NCI-H524 treated with DMSO at 0.1 percent for 48 hours (cell line): ENCODE measurements at regions not wholly inside any gene's neighbourhood (a gene's known extent, or its start where the extent isn't known, plus 50 kb on each side); places are given as distances from the start of the nearest gene placed in this dataset.

Experiments
- DNase-seq: peaks from one replicate; lab custom pipeline; 2025; lab: John Stamatoyannopoulos, UW

DNA sequence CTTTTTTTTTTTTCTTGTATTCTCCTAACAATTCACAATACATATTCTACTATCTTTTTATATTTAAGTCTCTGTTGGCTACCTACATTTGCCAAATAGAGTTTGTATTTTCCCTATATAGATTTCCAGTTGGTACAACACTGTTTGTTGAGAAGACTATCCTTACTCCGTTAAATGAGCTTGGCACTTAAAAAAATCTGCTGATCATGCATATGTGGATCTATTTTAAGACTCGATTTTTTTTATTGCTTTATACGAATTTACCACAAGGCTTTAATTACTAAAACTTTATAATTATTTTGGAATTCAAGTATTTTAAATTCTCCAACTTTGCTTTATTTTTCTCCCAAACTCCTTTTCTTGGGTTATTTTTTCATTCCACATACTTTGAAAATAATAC, 855.6 kb downstream of the C6orf118 start:
- DNase-seq: no peak

DNA sequence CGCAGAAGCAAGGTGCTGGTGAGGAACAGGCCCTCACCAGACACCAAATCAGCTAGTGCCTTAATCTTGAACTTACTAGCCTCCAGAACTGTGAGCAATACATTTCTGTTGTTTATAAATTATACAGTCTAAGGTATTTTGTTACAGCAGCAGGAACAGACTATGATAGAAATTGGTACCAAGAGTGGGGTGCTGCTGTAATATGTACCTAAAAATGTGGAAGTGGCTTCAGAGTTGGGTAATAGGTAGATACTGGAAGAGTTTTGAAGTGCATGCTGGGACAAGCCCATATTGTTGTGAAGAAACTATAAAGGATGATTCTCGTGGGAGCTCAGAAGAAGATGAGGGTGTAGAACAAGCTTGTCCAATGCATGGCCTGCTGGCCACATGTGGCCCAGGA, 866.8 kb downstream of the C6orf118 start:
- DNase-seq: no peak

DNA sequence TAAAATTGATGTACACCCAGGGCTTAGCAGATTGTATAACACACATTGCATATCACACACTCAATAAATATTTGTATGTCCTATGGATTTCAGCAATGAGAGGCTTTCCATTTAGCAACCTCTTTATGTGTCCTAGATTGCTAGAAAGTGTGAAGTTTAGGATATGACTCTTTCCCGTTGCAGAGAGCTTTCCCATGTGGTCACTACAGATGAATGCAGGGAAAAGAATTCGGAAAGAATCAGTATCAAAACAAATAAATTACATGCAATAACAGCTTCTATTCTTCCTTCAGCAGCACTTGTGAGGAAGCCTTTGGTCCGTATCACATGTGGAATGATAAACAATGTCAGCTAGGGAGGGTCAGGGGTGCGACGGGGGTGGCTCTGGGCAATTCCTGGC, 870.1 kb downstream of the C6orf118 start:
- DNase-seq: no peak

DNA sequence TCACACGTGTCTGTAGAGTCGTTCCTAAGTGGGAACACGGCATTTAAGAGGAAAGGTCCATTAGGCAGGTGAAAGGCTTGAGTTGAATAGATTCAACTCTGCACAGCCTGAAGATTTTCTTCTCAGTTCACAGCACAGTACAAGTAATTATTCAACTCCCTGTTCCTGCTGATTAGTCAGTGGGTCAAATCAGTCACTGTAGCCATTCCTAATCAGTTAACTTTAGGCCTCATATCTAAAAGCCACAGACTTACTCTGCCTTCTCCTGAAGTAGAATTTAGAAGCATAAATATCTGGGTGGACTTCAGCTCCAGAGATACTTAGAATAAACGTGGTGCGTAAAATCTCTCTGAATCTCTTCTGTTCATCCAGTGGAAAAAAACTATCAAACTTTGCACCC, 872.4 kb downstream of the C6orf118 start:
- DNase-seq: no peak

DNA sequence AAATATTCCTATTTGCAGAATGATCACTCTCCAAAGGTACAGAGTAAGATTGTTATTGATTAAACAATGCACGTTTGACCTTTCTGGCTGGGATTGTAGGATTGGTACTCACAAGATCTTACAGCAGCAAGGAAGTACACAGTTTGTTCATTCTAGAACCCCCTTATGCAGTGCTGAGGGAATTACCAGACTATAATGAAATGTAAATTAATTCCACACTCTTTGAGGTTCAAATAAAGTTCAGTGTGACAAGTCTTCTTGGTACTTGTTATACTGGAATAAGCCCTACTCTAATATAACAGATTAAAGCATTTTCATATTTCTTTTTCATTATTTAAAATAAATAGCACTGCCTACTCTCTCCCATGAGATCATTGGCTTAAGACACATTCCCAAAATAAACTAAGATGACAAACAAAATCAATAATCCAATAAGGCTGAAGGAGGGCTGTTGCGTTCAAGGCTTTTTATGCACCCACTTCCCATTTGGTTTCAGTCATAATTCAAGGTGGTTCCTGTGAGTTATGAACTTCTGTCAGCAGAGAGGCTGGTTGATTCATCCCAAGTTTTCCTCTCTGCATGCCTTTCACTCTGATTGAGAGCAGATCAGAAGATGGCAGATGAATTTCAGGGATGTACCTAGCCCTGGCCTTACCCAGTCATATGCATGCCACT, 881.5 kb downstream of the C6orf118 start:
- no peak for DNase-seq

DNA sequence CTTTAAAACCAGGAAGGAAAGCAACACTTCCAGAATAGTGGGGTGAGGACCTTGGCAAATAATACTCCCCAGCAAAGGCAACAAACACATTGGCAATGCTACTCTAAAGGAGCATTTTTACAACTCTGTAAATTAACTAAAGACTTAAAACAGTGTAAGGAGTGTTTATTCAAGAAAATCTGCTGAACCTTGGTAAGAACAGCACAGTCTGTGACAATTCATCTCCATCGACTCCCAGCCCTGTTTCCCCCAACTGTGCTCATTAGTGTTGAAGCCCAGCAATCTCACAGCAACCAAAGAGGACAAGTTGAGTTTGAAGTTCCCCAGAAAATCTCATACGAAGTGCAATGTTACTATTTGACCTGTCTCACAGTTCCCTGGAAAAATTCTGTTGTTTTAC, 884.9 kb downstream of the C6orf118 start:
- no peak for DNase-seq

DNA sequence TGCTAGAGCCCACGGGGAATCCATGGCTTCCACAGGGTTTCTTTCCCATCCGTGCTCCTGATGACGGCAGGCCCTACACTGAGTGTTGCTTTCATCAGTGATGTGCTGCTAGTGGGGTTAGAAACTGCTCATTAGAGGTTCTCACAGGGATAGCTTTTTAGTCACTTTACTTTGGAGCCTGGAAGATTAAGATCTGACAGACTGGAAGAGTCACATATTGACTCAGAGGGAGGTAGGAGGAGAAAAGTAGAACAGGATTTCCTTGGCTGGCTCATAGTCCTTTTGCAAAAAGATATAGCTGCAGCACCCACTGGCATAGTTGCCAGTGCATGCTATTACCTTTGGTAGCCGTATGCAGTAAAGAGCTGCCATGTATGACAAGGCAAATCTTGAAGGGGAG, 890.3 kb downstream of the C6orf118 start:
- DNase-seq: no peak

DNA sequence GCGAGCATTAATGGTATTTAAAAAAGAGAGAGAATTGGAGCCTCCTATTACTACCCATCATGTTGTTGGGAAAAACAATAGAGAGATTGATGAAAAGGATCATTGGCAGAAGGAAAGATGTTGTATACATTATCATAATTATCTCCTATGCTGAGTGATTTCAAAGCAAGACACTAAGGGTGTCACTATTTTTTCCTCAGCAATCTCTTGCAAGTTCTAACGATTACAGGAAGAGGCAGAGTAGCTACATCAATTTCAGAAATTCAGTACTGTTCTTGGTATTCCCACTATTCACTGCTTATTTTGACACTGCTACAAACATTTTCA, 891.2 kb downstream of the C6orf118 start:
- no peak for DNase-seq

DNA sequence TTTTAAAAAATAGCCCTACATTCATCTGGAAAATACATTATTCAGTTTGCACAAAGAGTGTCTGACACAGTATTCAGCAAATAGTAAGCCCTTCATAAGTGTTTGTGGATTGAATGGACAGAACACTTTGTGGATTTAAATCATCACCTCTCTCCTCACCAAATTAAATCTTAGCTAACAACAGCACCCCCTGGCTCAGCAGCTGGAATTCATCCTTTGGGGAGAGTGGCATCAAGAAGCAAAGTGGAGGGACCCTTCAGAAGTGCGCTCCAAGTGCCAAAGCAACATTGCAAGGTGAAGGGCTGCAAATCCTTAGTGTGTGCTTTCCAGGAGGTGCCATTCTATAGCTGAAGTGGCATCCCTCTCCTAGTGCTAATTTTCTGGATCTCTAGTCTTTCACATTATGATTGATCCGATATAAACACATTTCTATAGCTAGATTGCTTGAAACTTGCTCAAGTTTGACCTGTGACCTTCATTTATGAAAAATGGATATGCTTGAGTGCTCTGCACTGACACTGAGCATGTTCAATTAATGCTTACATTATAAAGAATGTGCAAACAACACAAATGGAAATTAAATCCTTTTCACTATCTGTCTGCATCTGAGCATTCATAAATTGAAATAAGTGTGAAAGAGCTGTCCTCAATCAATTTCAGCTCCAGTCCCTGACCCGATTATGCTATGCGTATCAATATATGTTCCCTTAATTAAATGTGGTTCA, 891.7 kb downstream of the C6orf118 start:
- no peak for DNase-seq

DNA sequence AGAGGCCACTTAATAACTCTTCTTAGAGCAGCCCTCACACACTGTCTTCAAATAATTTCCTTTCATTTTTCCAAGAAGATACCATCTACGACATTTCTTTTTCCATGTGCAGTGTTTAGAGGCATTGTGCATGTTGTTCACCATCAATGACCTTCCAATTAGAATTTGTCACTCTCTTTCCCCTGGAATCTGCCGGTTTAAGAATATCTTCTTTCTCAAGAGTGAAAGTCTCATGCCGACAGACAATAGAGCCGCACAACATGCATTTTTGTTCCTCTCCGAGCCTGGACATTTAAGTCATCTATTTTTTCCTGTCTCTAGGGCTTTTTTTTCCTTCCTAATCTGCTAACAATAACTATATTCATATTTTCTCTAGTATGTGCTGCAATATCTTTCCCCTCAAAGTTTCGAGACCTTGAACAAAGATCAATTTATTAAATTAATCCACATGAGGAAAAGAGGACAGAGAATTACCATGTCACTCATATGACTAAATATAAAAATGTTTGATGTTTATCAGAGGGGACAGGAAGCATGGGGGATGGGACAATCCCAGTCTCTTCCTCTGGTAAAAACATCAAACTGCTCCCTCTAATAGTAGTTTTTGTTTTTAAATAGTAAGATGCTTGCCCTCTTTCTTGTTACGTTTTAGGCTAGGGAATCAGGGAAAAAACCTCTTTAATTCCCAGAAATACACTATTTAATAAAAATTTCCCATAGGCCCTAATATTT, 893.4 kb downstream of the C6orf118 start:
- no peak for DNase-seq

DNA sequence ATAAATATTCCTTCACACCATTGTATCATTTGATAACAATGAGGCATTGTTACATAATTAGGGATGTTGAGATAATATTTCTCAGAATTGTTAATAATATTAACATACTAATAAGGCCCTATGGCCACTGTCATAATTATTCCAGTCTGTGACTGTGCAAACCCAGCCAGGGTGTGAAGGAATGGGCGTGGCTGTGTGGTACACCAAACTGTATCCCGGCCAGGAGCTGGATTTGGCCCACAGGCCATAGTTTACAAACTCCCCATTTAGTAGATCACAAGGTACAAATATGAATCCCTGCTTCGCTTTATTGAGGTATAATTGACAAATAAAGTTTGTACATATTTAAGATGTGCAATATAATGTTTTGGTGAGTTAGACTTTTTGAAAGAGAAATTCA, 894.7 kb downstream of the C6orf118 start:
- DNase-seq: no peak

DNA sequence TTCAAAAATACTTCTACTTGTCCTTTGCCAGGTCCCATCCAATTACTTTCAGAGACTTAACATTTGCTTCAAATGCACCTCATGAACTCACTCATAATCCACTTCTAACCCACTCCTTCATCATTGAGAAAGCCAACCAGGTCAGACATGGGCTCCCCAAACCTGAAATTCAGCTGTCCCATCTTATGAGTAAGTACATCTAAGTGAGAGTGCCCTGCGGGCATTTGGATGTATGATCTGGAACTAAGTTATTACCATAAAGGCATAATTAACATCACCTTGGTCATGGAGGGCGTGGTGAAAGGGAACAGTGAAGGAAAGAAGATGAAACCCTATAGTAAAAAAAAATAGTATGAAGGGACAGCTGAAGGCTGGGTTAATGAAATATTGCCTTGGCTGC, 896.8 kb downstream of the C6orf118 start:
- no peak for DNase-seq

DNA sequence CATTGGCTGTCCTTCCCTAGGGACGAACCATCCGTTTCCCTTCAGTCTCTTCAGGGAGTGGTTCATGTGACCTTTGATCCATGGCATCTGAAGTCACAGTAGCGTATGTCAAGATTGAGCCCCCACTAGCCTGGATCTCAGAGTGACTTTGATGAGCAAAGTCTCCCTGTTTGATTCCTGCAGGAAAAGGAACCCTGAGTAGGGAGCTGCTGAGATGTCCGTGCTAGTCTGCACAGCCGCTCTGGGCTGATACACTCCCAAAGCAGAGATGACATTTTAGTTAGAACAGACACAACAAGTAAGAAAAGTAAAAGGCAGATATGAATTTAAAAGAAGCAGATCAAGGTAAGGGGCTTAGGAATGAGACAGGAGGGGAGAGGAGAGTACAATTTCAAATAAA, 899.4 kb downstream of the C6orf118 start:
- no peak for DNase-seq

DNA sequence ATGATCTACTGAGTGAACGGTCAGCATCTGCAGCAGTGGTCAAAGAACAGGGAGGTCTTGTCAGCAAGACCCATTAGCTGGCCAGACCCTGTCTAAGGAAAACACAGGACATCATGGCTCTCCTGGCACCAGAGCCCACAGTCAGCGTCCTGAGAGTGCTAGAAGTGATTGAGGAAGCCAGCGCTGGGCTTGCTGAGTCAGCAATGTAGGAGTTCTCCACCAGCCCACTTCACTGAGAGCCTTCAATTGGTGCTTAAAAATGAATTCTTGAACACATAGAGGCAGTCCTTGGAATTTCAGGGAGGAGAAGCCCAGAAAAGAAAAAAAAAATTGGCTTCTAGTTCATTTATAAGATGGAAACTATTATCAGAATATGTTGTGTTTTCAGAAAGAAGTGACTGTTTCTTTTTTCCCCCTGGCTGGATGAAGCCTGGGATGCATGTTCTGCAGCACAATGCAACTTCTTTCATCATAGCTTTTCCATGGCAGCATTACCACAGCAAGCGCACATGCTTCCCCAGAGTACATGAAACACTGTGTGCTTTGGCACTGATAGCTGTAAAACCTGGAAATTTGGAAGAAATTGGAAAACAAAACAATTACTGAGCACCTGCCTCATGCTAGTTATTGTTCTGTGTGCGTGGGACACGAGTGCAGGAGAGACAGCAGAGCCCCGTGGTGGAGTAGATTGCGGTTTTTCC, 899.9 kb downstream of the C6orf118 start:
- DNase-seq: no peak

DNA sequence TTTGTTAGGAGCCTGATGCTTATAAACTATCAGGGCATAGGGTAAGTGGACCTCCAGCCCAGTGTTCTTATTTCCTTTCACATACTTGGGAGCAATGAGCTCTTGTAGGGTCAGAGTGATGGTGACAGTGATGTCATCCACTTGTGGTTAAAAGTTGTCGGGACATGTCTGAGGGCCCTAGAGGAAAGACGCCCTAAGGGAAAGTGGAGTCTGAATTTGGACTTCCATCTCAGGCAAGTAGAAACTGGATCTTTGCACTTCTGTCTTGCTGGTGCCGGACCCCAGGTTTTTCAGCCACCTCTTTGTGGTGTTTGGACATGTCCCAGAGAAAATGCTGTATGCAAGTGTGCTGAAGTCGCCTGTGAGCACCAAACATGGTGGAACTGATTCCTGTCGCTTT, 900.5 kb downstream of the C6orf118 start:
- DNase-seq: no peak

DNA sequence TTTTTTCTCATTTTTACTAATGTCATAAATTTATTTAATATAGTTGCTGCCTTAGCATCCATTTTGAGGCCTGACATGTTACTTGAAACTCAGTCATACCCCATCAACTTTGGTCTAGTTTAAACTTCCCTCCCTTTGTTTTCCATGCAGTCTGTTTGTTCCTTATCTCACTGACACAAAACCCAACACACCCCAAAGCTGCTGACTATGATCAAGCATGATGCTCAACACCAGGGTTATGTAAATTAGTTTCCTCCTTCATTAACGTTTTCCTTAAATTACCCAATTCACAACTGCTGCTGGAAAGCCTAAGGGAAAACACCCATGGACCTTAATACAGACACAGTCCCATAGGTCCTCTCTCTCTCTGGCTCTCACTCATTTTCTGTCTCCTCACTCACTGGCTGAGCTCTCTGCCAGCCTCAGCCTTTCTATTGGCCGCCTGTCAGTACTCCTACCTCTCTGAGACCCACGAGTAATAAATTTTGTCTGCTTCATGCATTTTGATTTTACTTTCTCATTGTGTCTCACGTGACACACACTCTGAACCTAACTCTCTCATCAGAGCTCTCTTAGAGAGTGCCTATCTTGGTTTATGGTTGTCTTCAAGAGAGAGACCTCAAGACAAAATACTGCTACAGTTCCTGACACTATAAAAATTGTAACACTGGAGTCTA, 904.5 kb downstream of the C6orf118 start:
- DNase-seq: no peak

DNA sequence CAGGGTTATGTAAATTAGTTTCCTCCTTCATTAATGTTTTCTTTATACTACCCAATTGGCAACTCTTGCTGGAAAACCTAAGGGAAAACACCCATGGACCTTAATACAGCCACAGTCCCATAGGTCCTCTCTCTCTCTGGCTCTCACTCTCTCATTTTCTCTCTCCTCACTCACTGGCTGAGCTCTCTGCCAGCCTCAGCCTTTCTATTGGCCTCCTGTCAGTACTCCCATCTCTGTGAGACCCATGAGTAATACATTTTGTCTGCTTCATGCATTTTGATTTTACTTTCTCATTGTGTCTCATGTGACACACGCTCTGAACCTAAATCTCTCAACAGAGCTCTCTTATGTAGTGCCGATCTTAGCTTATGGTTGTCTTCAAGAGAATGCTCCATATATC, 907.5 kb downstream of the C6orf118 start:
- no peak for DNase-seq

DNA sequence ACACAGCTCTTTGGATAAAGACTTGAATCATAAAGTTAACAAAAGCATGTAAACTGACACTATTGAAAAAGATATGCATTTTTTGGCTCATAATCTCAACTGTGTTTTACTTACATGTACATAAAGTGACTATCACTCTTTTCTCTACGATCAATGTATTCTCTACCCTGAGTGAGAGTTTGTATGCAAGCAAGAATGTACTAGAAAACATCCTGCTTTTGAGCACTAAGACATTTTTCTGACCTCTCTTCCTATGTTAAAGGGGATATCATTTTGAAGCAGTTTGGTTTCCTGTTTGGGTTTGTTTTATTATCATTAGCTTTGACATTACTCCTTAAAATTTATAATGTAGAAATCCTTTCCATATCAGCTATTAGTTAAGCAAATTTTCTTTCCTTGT, 910.8 kb downstream of the C6orf118 start:
- DNase-seq: no peak

DNA sequence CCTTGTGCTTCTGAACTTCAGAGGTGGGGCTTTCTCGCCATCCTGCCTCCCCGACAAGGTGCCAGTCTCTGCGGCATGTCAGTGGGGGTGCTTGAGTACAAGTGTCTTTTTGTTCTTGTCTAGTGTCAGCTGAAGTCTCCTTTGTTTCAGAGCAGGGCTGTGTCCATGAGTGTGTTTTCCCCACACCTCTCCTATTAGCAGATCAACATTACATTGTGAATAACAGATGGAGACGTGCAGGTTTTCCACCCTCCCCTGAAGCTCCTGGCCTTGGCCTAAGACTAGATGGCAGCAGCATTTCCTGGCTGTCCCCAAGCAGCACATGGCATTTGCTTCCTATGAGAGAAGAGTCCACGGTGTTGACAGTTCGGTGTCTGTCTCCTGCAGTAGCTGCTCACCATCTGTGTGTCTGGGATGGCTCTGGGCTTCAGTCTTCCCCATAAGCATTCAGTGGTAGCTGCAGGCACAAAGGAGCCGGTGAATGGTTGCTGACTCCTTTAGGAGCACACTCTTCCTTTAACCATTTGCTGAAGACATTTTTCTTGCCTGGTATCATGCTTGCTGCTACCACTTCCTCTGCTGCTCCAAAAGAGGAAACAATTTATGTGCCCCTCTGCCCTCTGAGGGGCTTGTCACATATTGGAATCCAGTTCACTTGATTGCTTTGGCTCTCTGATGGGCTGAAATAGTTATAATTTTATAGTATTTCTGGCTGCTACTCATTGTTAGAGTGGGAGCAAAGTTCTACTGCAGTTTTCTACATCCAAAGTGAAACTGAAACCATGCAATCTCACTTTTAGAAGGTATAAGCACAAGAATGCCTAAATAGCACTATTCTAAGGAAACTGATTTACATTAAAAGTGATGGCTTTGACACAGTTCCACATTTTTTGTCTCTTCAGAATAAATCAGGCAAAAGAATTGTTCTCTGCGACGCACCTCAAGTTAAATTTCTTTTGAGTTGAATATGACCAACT, 913.0 kb downstream of the C6orf118 start:
- no peak for DNase-seq

DNA sequence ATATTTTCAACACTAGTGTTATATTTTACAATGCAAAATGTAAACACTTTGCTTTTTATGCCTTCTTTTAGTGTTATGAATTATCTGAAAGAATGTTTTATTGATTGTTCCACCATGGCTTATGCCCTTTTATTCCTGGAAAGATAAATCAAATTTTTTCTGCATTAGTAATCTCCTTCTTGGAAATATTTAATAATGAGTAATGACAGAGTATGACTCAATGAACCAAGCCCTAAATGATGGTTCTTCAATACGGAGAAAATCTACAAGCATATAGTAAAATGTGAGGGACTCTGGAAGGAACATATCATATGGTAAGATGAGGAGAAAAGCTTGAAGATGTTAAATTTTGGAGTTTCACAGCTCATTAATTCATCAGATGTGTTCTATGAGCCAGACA, 929.6 kb downstream of the C6orf118 start:
- no peak for DNase-seq

DNA sequence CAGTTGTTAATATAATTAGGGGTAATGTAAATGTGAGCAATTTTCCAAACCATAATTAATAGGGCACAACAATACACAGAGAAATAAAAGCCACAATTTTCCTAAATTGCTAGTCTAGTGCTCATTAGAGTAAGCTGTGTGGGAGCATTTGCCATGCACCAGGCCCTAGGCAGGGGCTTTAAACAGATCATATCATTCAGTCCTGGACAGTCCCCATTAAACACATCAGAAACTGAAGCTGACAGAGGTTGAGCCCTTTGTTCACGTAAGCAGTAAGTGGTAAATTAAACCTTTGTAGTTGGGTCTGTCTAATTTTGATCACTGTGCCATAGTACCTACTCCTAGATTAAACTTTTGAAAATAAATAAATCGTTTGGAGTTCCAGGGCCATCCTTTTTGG, 931.1 kb downstream of the C6orf118 start:
- DNase-seq: no peak
